GM13977 (cell line): ENCODE measurements at regions not wholly inside any gene's neighbourhood (a gene's known extent, or its start where the extent isn't known, plus 50 kb on each side); places are given as distances from the start of the nearest gene placed in this dataset.

Experiments used
- DNase-seq: peaks from one replicate; pipeline ENCODE4 v3.0.0; 2012; ENCODE audit warnings: low spot score
- CTCF ChIP-seq: IDR thresholded peaks from 2 replicates; pipeline ENCODE4 v1.5.1; 2012; ENCODE audit warnings: mild to moderate bottlenecking, control low read depth; ENCODE audit not compliant: insufficient read depth; ENCODE audit errors: extremely low read depth, missing control alignments
- in situ Hi-C: fragments of 300-500 bp; cut with MboI; formaldehyde crosslinking; loops from one replicate; pipeline ENCODE4 v1.12.0; 2022; ENCODE audit warnings: low sequenced_read_pairs, low pct_unique_long_range_greater_than_20kb, mixed read lengths, inconsistent platforms; ENCODE audit not compliant: unreplicated experiment

DNA sequence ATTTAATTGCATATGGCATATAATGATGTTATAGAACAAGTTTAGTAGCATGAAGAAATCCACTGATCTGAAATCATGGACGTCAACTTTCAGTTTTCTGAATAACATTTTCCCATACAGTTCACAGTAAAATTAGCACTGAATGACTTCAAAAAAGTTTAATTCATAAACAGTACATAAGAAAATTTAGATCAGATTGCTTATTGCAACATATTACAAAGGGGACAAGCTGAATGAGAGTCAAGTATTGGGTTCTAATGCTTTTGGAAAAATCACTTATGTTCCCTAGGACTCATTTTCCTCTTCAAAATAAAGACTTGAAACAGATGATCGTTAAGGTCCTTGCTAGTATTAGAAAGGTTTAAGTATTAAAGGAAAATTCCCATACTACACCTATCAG is 898.3 kb upstream of the INTU start:
- in situ Hi-C loops, result no loop called here
- no peak for TF ChIP-seq CTCF
- no peak for DNase-seq

- no peak for TF ChIP-seq CTCF
- no peak for DNase-seq
- in situ Hi-C loops, result no loop called here
Observed at GRCh38 chr4:126735294-126736132, 897.2 kb upstream of the INTU start.

DNA sequence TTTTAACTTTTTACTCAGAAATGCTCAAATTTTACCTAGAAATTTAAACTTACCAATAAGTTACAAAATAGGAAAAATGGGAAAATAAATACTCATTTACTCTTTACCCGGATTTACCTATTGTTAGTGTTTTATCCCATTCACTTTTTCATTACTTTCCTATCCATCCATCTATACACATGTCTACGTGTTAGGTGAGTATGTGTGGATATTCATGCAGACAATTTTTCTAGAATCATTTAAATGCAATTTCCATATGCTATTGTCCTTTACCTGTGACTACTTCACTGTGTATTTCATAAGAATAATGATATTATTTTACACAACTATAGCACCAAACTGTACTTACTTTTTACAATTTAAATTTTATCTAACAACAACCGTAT is 896.6 kb upstream of the INTU start:
- in situ Hi-C loops, result no loop called here
- no peak for TF ChIP-seq CTCF
- no peak for DNase-seq

- in situ Hi-C loops, result no loop called here
- TF ChIP-seq CTCF, result no peak
- no peak for DNase-seq
Observed at GRCh38 chr4:126737899-126738526, 894.7 kb upstream of the INTU start.

DNA sequence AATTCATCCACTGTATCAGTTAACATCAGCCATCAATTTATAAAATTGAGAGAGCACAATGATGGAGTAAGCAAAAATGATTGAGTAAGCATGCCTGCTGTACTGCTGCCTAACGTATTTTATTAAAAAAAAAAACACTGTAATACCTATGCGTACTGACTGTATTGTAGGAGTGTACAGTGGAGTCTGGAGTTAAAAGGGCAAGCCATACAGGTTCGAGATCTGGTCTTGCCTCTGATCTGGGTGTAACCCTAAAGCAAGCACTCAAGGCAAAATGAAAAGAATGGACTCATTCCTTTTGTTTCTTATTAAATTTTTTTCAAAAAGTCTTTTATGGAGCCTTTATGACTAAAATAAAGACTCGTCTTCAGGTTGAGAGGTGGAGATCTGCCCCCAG is 894.2 kb upstream of the INTU start:
- DNase-seq, result no peak
- TF ChIP-seq CTCF, result no peak
- in situ Hi-C loops, result no loop called here

DNA sequence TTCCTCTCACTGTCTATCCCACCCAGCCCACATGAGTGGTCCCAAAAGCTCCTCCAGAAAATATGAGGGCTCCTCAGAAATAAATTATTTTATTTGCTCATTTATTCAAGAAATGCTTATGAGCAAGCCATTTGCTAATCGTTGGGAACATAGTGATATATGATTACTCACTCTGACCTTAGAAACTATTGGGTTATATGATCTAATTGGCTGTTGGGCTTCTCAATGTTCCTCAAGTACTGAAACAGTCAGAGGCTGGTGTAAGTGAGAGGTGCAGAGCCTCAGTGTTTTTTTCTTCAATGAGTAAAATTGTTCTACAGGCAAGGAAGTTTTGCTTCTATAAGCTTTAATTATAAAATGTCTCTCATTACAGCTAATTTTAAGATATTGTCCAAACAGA is 893.8 kb upstream of the INTU start:
- no peak for DNase-seq
- in situ Hi-C loops, result no loop called here

More for the DNA sequence above, 893.8 kb upstream of the INTU start:
- no peak for TF ChIP-seq CTCF
